K562 (cell line): ENCODE measurements at regions not wholly inside any gene's neighbourhood (a gene's known extent, or its start where the extent isn't known, plus 50 kb on each side); places are given as distances from the start of the nearest gene placed in this dataset.

Experiments
- ATAC-seq: fragments of 200-7000 bp; cut with Tn5 transposase; 3 replicates; pipeline ENCODE4 v1.9.1; 2020; ENCODE audit warnings: moderate library complexity
- BruUV-seq: library from RNA; stranded (reverse); fragments of 400-500 nt; replicated peaks from 2 replicates; lab custom pipeline; 2021; lab: Mats Ljungman, UMichigan
- CTCF ChIA-PET: fragments of 300-600 bp; formaldehyde crosslinking; extraction: SDS; loops from one replicate; lab custom pipeline; 2021; ENCODE audit warnings: low intra/inter-chr PET ratio; lab: Yijun Ruan, JAX
- POLR2A ChIA-PET: fragments of 300-600, 350-650 bp; sonication (Branson Sonifier 250); formaldehyde crosslinking; extraction: SDS; loops from one replicate; lab custom pipeline; 2021; ENCODE audit warnings: antibody characterized with exemption, inconsistent platforms; lab: Yijun Ruan, JAX
- DNase-seq, 4 experiments: peaks; one replicate each; pipeline versions ENCODE4 v3.0.0 to v3.0.0-alpha.2; 2011 to 2018; ENCODE audit warnings: low spot score in 3 of 4, mixed read lengths in 3 of 4; ENCODE audit errors: extremely low read depth in 1 of 4
- FAIRE-seq: peaks from 2 replicates; lab custom pipeline; 2011; peaks lifted over from hg19 to GRCh38; lab: Jason Lieb, UNC
- H2AFZ ChIP-seq: 2 replicates; pipeline ENCODE4 v1.6.0; 2011; ENCODE audit warnings: low read depth, low read length, control low read depth, inconsistent platforms
- H3K27ac ChIP-seq: fragments of 200-600 bp; 3 replicates; pipeline ENCODE4 v1.8.0; 2011; ENCODE audit warnings: low read depth, mild to moderate bottlenecking, control low read depth, inconsistent platforms, low read length, moderate library complexity, mixed read lengths; ENCODE audit errors: extremely low read depth
- H3K27me3 ChIP-seq, 2 experiments: fragments of 300-600 bp in 1 of 2; 2 replicates in 1 of 2; 3 replicates in 1 of 2; pipeline versions ENCODE4 v1.6.0 to v1.8.0; 2011; ENCODE audit warnings: inconsistent platforms in 2 of 2, low read length in 2 of 2, mild to moderate bottlenecking in 1 of 2, mixed read lengths in 1 of 2, moderate library complexity in 1 of 2; ENCODE audit not compliant: control insufficient read depth in 2 of 2, insufficient read depth in 2 of 2
- H3K36me3 ChIP-seq: fragments of 300-600 bp; 3 replicates; pipeline ENCODE4 v1.8.0; 2011; ENCODE audit warnings: mild to moderate bottlenecking, low read length, inconsistent platforms; ENCODE audit not compliant: control insufficient read depth, insufficient read depth
- H3K4me1 ChIP-seq, 2 experiments: fragments of 200-600 bp in 1 of 2; replicated peaks in 1 of 2; 2 replicates in 1 of 2; 3 replicates in 1 of 2; pipeline versions ENCODE4 v1.5.1 to v1.8.0; 2011; ENCODE audit warnings: inconsistent platforms in 2 of 2, low read length in 2 of 2, mild to moderate bottlenecking in 1 of 2, mixed read lengths in 1 of 2, moderate library complexity in 1 of 2; ENCODE audit not compliant: control insufficient read depth in 2 of 2, insufficient read depth in 2 of 2
- H3K4me2 ChIP-seq: 2 replicates; pipeline ENCODE4 v1.6.1; 2011; ENCODE audit warnings: low read length, control low read depth, inconsistent platforms, mixed read lengths; ENCODE audit not compliant: insufficient read depth
- H3K4me3 ChIP-seq: fragments of 200-600 bp; sonication (generic), shearing (Covaris generic); 2 replicates; pipeline ENCODE4 v1.5.1; 2016; ENCODE audit warnings: control low read depth, inconsistent platforms
- H3K79me2 ChIP-seq: fragments of 200-600 bp; 3 replicates; pipeline ENCODE4 v1.8.0; 2011; ENCODE audit warnings: low read length, inconsistent platforms; ENCODE audit not compliant: control insufficient read depth, insufficient read depth
- H3K9ac ChIP-seq, 2 experiments: 2 replicates each; pipeline versions ENCODE4 v1.6.0 to v1.6.1; 2011; ENCODE audit warnings: low read depth in 2 of 2, low read length in 2 of 2, control low read depth in 1 of 2, inconsistent platforms in 1 of 2, mild to moderate bottlenecking in 1 of 2, mixed read lengths in 1 of 2; ENCODE audit not compliant: insufficient read depth in 1 of 2
- H3K9me1 ChIP-seq: one replicate; pipeline ENCODE4 v1.6.0; 2011; ENCODE audit warnings: inconsistent platforms, mild to moderate bottlenecking, low read length, moderate library complexity; ENCODE audit not compliant: control insufficient read depth, insufficient read depth
- H3K9me3 ChIP-seq: replicated peaks from 2 replicates; pipeline ENCODE4 v1.5.1; 2011; ENCODE audit warnings: low read depth, low read length, inconsistent platforms; ENCODE audit not compliant: control insufficient read depth, insufficient read depth
- H4K20me1 ChIP-seq: replicated peaks from 2 replicates; pipeline ENCODE4 v1.6.1; 2011; ENCODE audit warnings: low read length, inconsistent platforms, mixed read lengths; ENCODE audit not compliant: control insufficient read depth, insufficient read depth
- E2F3 ChIP-seq: fragments of 250-450 bp; sonication (Bioruptor Pico); IDR thresholded peaks from 2 replicates; pipeline ENCODE4 v1.4.0; 2020; ENCODE audit warnings: mild to moderate bottlenecking
- ELF4 ChIP-seq: fragments of 450-650 bp; formaldehyde crosslinking; IDR thresholded peaks from 2 replicates; pipeline ENCODE4 v1.4.0; 2022; ENCODE audit warnings: missing genetic modification characterization
- FOS ChIP-seq: IDR thresholded peaks from 3 replicates; pipeline ENCODE4 v1.6.1; 2011; ENCODE audit not compliant: insufficient read length; ENCODE audit errors: extremely low read depth
- HDAC3 ChIP-seq: fragments of 450-650 bp; IDR thresholded peaks from 2 replicates; pipeline ENCODE4 v1.6.1; 2018; ENCODE audit warnings: borderline replicate concordance, mild to moderate bottlenecking, moderate library complexity; ENCODE audit not compliant: partially characterized antibody
- KDM1A ChIP-seq, 2 experiments: fragments of 450-650 bp; IDR thresholded peaks; 2 replicates each; pipeline ENCODE4 v1.6.1; 2016; ENCODE audit warnings: mild to moderate bottlenecking in 2 of 2
- MTF1 ChIP-seq: fragments of 250-450 bp; sonication (Bioruptor Pico); IDR thresholded peaks from 2 replicates; pipeline ENCODE4 v1.9.0; 2021; ENCODE audit warnings: moderate library complexity, mild to moderate bottlenecking, inconsistent platforms, borderline replicate concordance
- POLR3A ChIP-seq: IDR thresholded peaks from 2 replicates; pipeline ENCODE4 v1.6.1; 2011; ENCODE audit warnings: borderline replicate concordance, mild to moderate bottlenecking, moderate library complexity; ENCODE audit not compliant: insufficient read length, insufficient read depth; ENCODE audit errors: extremely low read depth
- PRMT5 ChIP-seq: sonication (generic); formaldehyde crosslinking; IDR thresholded peaks from 2 replicates; pipeline ENCODE4 v1.5.0; 2020; ENCODE audit warnings: missing genetic modification reagents
- SMC3 ChIP-seq: conservative IDR thresholded peaks from 2 replicates; pipeline ENCODE4 v1.6.1; 2011; ENCODE audit warnings: low read depth, low read length, improper control_type of control experiment; ENCODE audit not compliant: insufficient read depth
- SPI1 ChIP-seq: IDR thresholded peaks from 2 replicates; pipeline ENCODE4 v1.6.1; 2011; ENCODE audit warnings: low read depth, low read length, control low read depth, borderline replicate concordance
- TCF3 ChIP-seq: sonication (generic); formaldehyde crosslinking; IDR thresholded peaks from 2 replicates; pipeline ENCODE4 v1.4.0; 2020; ENCODE audit warnings: mild to moderate bottlenecking, missing genetic modification reagents
- ZNF561 ChIP-seq: fragments of 450-650 bp; formaldehyde crosslinking; conservative IDR thresholded peaks from 2 replicates; pipeline ENCODE4 v1.4.0; 2020; ENCODE audit warnings: mild to moderate bottlenecking, moderate library complexity
- WGBS: fragments of 100-300 bp; shearing (Covaris generic); methylation state at CpG from one replicate; pipeline ENCODE4 v1.1.6; 2016; ENCODE audit warnings: low coverage, mixed read lengths; ENCODE audit not compliant: insufficient coverage; ENCODE audit errors: missing lambda C conversion rate; 5-methylcytosine and 5-hydroxymethylcytosine counted together
- in situ Hi-C: fragments of 300-500 bp; cut with MboI; formaldehyde crosslinking; loops from 4 replicates; pipeline ENCODE4 v1.15.0; 2018; ENCODE audit warnings: inconsistent platforms, mixed read lengths
- intact Hi-C: fragments of 100-400 bp; cut with micrococcal nuclease; formaldehyde crosslinking; loops from 2 replicates; pipeline ENCODE4 v1.14.2; 2022
- TF ChIP-seq, protein P1 (sequence below): IDR thresholded peaks from 2 replicates; pipeline ENCODE4 v1.6.1; 2011; ENCODE audit not compliant: insufficient read length; ENCODE audit errors: extremely low read depth
- TF ChIP-seq, protein P2 (sequence below): fragments of 450-650 bp; IDR thresholded peaks from 2 replicates; pipeline ENCODE4 v1.6.1; 2017; ENCODE audit warnings: mild to moderate bottlenecking, moderate library complexity
- TF ChIP-seq, protein P3 (sequence below): fragments of 250-450 bp; sonication (Bioruptor Pico); IDR thresholded peaks from 2 replicates; pipeline ENCODE4 v1.5.0; 2020; ENCODE audit warnings: mild to moderate bottlenecking

DNA sequence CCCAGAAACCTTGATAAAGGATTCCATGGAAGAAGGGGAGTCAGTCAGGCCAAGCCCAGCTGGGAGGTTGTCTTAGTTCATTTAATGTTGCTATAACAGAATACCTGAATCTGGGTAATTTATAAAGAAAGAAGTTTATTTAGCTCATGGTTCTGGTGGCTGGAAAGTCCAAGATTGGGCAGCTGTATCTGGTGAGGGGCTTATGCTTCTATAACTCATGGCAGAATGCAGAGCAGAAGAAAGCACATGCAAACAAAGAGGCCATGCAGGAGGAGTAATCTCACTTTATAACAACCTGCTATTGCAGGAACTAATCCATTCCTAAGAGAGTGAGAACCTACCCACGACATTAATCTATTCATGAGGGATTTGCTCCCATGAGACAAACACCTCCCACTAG, 54.2 kb upstream of the ANKRD1 start:
- intact Hi-C loops = no loop called here
- POLR2A ChIA-PET = no interaction called here
- no peak overlapping the region for H3K4me3 ChIP-seq
- 0% methylated on average over 1 of the region's 1 CpG for WGBS
- BruUV-seq = no TSS peak
- H3K27me3 ChIP-seq = no peaks in the 10 kb centered on the region
- no peaks in the 10 kb centered on the region for H3K79me2 ChIP-seq
- no peaks in the 10 kb centered on the region for H3K36me3 ChIP-seq
- no peaks in the 10 kb centered on the region for H4K20me1 ChIP-seq
- no peaks in the 10 kb centered on the region for H3K9me3 ChIP-seq
- DNase-seq (no peak), FAIRE-seq (no peak)
- H3K9ac ChIP-seq = no peak overlapping the region
- CTCF ChIA-PET = no interaction called here
- no peak overlapping the region for H3K27ac ChIP-seq
- no peaks in the 10 kb centered on the region for H3K9me1 ChIP-seq
- H3K4me1 ChIP-seq = no peaks in the 10 kb centered on the region; a peak in 1 of 5 replicates
- H3K4me2 ChIP-seq = no peak overlapping the region
- no peak overlapping the region for H2AFZ ChIP-seq
- TF ChIP-seq PRMT5 (CRISPR knock-in tag) (no peak), ZNF561 (no peak), MTF1 (CRISPR knock-in tag) (no peak), SMC3 (no peak), E2F3 (CRISPR knock-in tag) (no peak), KDM1A (IDR thresholded peaks at IDR 0.05) (no peak), HDAC3 (no peak), SPI1 (no peak), POLR3A (no peak), TCF3 (no peak), FOS (no peak), ELF4 (no peak)
- TF ChIP-seq, protein P1, sequence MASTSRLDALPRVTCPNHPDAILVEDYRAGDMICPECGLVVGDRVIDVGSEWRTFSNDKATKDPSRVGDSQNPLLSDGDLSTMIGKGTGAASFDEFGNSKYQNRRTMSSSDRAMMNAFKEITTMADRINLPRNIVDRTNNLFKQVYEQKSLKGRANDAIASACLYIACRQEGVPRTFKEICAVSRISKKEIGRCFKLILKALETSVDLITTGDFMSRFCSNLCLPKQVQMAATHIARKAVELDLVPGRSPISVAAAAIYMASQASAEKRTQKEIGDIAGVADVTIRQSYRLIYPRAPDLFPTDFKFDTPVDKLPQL = no peak
- TF ChIP-seq, protein P2, sequence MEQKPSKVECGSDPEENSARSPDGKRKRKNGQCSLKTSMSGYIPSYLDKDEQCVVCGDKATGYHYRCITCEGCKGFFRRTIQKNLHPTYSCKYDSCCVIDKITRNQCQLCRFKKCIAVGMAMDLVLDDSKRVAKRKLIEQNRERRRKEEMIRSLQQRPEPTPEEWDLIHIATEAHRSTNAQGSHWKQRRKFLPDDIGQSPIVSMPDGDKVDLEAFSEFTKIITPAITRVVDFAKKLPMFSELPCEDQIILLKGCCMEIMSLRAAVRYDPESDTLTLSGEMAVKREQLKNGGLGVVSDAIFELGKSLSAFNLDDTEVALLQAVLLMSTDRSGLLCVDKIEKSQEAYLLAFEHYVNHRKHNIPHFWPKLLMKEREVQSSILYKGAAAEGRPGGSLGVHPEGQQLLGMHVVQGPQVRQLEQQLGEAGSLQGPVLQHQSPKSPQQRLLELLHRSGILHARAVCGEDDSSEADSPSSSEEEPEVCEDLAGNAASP = no peak
- TF ChIP-seq, protein P3, sequence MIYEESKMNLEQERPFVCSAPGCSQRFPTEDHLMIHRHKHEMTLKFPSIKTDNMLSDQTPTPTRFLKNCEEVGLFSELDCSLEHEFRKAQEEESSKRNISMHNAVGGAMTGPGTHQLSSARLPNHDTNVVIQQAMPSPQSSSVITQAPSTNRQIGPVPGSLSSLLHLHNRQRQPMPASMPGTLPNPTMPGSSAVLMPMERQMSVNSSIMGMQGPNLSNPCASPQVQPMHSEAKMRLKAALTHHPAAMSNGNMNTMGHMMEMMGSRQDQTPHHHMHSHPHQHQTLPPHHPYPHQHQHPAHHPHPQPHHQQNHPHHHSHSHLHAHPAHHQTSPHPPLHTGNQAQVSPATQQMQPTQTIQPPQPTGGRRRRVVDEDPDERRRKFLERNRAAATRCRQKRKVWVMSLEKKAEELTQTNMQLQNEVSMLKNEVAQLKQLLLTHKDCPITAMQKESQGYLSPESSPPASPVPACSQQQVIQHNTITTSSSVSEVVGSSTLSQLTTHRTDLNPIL (CRISPR knock-in tag) = no peak
- TF ChIP-seq, all 486 proteins: peak for 0
- ATAC-seq = no peak
- in situ Hi-C loops = no loop called here
